MCF 10A (cell line): ENCODE measurements at regions not wholly inside any gene's neighbourhood (a gene's known extent, or its start where the extent isn't known, plus 50 kb on each side); places are given as distances from the start of the nearest gene placed in this dataset.

ENCODE experiments used
- BruUV-seq: library from RNA; stranded (reverse); fragments of 400-500 nt; replicated peaks from 2 replicates; lab custom pipeline; 2021; lab: Mats Ljungman, UMichigan
- CTCF ChIA-PET: fragments of 300-600 bp; sonication (Branson Sonifier 250); formaldehyde crosslinking; extraction: SDS; loops from one replicate; lab custom pipeline; 2021; ENCODE audit warnings: antibody characterized with exemption, inconsistent platforms; lab: Yijun Ruan, JAX
- POLR2A ChIA-PET: fragments of 300-600, 350-650 bp; sonication (Branson Sonifier 250); formaldehyde crosslinking; extraction: SDS; loops from one replicate; lab custom pipeline; 2020; ENCODE audit warnings: antibody characterized with exemption, inconsistent platforms; lab: Yijun Ruan, JAX
- DNase-seq: peaks from one replicate; pipeline ENCODE4 v3.0.0-alpha.2; 2018; ENCODE audit not compliant: unreplicated experiment
- H3K27ac Mint-ChIP-seq: one replicate; pipeline ENCODE4 v1.8.0; 2022; ENCODE audit warnings: mild to moderate bottlenecking, low read depth, mixed read lengths; ENCODE audit not compliant: unreplicated experiment
- H3K27me3 Mint-ChIP-seq: one replicate; pipeline ENCODE4 v1.8.0; 2022; ENCODE audit warnings: mixed read lengths; ENCODE audit not compliant: insufficient read depth, unreplicated experiment
- H3K36me3 Mint-ChIP-seq: one replicate; pipeline ENCODE4 v1.8.0; 2022; ENCODE audit warnings: mild to moderate bottlenecking, moderate library complexity, mixed read lengths; ENCODE audit not compliant: insufficient read depth, unreplicated experiment
- H3K4me1 Mint-ChIP-seq: one replicate; pipeline ENCODE4 v1.8.0; 2022; ENCODE audit warnings: mixed read lengths; ENCODE audit not compliant: insufficient read depth, unreplicated experiment
- H3K4me3 Mint-ChIP-seq: one replicate; pipeline ENCODE4 v1.8.0; 2022; ENCODE audit warnings: mild to moderate bottlenecking, moderate library complexity, mixed read lengths; ENCODE audit not compliant: unreplicated experiment
- H3K9me3 Mint-ChIP-seq: one replicate; pipeline ENCODE4 v1.8.0; 2022; ENCODE audit warnings: mixed read lengths; ENCODE audit not compliant: unreplicated experiment
- intact Hi-C: fragments of 100-400 bp; cut with micrococcal nuclease; formaldehyde crosslinking; loops from 2 replicates; pipeline ENCODE4 v1.14.1; 2022
- TF ChIP-seq, protein P1 (sequence below): fragments of 200-600 bp; IDR thresholded peaks from one replicate; pipeline ENCODE4 v1.8.0; 2022; ENCODE audit warnings: antibody characterized with exemption, mild to moderate bottlenecking; ENCODE audit not compliant: unreplicated experiment

DNA sequence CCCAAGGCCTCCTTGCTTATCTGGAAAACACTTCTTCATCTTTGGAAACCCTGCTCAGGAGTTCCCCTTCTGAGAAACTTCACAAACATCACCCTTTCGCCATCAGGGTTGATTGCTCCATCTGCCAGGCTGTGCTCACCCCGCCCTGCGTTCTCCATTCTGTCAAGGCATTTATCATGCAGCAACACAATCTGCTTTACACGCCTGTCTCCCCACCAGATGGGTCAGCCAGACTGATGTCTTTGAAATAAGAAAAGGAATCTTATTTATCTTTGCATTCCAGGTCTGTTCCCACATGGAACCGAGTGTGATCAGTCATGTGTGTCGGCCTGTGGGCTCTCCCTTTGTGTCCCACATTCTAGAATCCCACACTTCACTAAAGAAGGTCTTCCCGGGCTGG lies 110.0 kb upstream of the ARL4C start:
- H3K4me1 Mint-ChIP-seq = no peaks in the 10 kb centered on the region
- H3K9me3 Mint-ChIP-seq = peaks cover 3% of the 10 kb centered on the region
- POLR2A ChIA-PET = no interaction called here
- no TSS peak for BruUV-seq
- no peak overlapping the region for H3K4me3 Mint-ChIP-seq
- intact Hi-C loops = no loop called here
- no peaks in the 10 kb centered on the region for H3K27me3 Mint-ChIP-seq
- no peak for DNase-seq
- TF ChIP-seq, protein P1, sequence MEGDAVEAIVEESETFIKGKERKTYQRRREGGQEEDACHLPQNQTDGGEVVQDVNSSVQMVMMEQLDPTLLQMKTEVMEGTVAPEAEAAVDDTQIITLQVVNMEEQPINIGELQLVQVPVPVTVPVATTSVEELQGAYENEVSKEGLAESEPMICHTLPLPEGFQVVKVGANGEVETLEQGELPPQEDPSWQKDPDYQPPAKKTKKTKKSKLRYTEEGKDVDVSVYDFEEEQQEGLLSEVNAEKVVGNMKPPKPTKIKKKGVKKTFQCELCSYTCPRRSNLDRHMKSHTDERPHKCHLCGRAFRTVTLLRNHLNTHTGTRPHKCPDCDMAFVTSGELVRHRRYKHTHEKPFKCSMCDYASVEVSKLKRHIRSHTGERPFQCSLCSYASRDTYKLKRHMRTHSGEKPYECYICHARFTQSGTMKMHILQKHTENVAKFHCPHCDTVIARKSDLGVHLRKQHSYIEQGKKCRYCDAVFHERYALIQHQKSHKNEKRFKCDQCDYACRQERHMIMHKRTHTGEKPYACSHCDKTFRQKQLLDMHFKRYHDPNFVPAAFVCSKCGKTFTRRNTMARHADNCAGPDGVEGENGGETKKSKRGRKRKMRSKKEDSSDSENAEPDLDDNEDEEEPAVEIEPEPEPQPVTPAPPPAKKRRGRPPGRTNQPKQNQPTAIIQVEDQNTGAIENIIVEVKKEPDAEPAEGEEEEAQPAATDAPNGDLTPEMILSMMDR = no peak
- CTCF ChIA-PET = no interaction called here
- no peaks in the 10 kb centered on the region for H3K36me3 Mint-ChIP-seq
- H3K27ac Mint-ChIP-seq = no peak overlapping the region

DNA sequence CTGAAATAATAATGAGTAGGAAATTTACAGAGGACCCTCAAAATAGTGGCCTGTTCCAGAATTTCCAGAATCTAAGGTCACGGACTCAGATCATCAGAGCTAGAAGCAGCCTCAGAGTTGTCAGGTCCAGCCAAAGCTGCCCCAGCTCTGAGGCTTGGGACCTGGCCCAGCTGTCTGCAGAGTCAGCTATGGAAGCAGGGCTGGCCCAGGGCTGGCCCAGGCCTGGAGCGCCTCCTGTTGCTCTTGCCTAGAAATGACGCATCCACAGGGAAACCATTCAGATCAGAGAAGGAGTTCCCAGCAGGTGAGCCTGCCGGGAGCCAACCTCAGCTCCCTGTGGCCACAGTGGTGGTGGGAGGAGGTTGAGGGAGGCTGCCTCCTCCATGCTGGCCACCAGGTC lies 106.7 kb upstream of the ARL4C start:
- TF ChIP-seq, protein P1 = no peak
- Mint-ChIP-seq H3K27ac (no peak overlapping the region), H3K36me3 (no peaks in the 10 kb centered on the region), H3K4me3 (no peak overlapping the region), H3K27me3 (no peaks in the 10 kb centered on the region), H3K4me1 (no peaks in the 10 kb centered on the region), H3K9me3 (no peaks in the 10 kb centered on the region)
- CTCF ChIA-PET = interaction anchor here (0.5 to 0.8 kb wide), 2 partner anchors 12 to 506 kb away, joined by 3 read pairs; no protein-coding TSS in a partner anchor
- POLR2A ChIA-PET = no interaction called here
- intact Hi-C loops = no loop called here
- no peak for DNase-seq
- BruUV-seq = no TSS peak

DNA sequence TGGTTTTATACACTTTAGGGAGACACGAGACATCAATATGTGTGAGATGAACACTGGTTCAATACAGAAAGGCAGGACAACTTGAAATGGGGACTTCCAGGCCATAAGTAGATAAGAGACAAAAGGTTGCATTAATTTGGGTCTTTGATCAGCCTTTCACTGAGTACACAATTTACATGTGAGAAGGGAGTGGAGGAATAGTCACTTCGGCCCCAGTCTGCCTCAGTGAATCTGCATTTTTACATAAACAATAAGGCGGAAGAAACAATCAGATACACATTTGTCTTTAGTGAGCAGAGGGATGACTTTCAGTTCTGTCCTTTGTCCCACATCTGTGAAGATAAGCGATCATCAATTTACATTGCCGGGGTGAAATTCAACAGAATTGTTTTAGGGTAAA lies 104.3 kb upstream of the ARL4C start:
- CTCF ChIA-PET = interaction anchor here (0.6 kb wide), 1 partner anchor 45 kb away, joined by 5 read pairs; no protein-coding TSS in a partner anchor
- no peaks in the 10 kb centered on the region for H3K4me1 Mint-ChIP-seq
- no peak overlapping the region for H3K4me3 Mint-ChIP-seq
- no peak for DNase-seq
- no TSS peak for BruUV-seq
- H3K9me3 Mint-ChIP-seq = no peaks in the 10 kb centered on the region
- TF ChIP-seq, protein P1 = no peak
- intact Hi-C loops = no loop called here
- no peak overlapping the region for H3K27ac Mint-ChIP-seq
- no peaks in the 10 kb centered on the region for H3K36me3 Mint-ChIP-seq
- POLR2A ChIA-PET = interaction anchor here (0.7 kb wide), 1 partner anchor 178 kb away, joined by 3 read pairs; no protein-coding TSS in a partner anchor
- no peaks in the 10 kb centered on the region for H3K27me3 Mint-ChIP-seq

DNA sequence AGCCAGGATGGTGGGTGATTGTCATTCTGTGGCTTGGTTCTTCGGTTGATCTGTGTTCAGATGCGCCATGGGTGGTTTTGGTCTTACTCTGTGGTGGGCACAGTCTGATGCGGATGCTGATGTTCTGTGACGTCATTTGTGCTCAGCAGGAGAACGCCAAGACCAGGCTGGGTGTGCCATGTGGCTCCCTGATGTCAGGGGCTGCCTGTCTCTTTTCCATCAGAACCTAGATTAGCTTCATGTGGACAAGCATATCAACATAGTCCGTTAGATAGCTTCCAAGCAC lies 100.6 kb upstream of the ARL4C start:
- CTCF ChIA-PET = no interaction called here

More for the DNA sequence above, 100.6 kb upstream of the ARL4C start:
- Mint-ChIP-seq H3K36me3 (peaks cover 6% of the 10 kb centered on the region), H3K9me3 (no peaks in the 10 kb centered on the region), H3K4me3 (no peak overlapping the region), H3K27me3 (no peaks in the 10 kb centered on the region), H3K4me1 (peaks cover 5% of the 10 kb centered on the region), H3K27ac (no peak overlapping the region)
- POLR2A ChIA-PET = interaction anchor here (0.8 to 1.2 kb wide), 3 partner anchors 22 to 82 kb away, joined by 3 read pairs; no protein-coding TSS in a partner anchor
- intact Hi-C loops = no loop called here
- TF ChIP-seq, protein P1 = no peak
- no TSS peak for BruUV-seq
- no peak for DNase-seq
